ENCODE measurements at regions not wholly inside any gene's neighbourhood (a gene's known extent, or its start where the extent isn't known, plus 50 kb on each side); places are given as distances from the start of the nearest gene placed in this dataset.
"Not testable (repeated sequence)": the region's sequence is repeated elsewhere in the genome, so short reads cannot be mapped to it uniquely, and the experiment has no call there.

DNA sequence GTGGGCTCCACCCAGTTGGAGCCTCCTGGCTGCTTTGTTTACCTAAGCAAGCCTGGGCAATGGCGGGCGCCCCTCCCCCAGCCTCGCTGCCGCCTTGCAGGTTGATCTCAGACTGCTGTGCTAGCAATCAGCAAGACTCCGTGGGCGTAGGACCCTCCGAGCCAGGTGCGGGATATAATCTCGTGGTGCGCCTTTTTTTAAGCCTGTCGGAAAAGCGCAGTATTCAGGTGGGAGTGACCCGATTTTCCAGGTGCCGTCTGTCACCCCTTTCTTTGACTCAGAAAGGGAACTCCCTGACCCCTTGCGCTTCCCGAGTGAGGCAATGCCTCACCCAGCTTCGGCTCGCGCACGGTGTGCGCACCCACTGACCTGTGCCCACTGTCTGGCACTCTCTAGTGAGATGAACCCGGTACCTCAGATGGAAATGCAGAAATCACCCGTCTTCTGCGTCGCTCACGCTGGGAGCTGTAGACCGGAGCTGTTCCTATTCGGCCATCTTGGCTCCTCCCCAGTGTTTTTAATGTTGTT is 144.9 kb upstream of the SMIM30 start:
- POLR2A ChIA-PET; H3K9me3 Mint-ChIP-seq; H3K27me3 Mint-ChIP-seq; H3K4me3 Mint-ChIP-seq; DNase-seq; CTCF ChIA-PET; H3K4me1 Mint-ChIP-seq; H3K36me3 Mint-ChIP-seq (ENCODE audit: low read depth); H3K27ac Mint-ChIP-seq: not testable (repeated sequence)

DNA sequence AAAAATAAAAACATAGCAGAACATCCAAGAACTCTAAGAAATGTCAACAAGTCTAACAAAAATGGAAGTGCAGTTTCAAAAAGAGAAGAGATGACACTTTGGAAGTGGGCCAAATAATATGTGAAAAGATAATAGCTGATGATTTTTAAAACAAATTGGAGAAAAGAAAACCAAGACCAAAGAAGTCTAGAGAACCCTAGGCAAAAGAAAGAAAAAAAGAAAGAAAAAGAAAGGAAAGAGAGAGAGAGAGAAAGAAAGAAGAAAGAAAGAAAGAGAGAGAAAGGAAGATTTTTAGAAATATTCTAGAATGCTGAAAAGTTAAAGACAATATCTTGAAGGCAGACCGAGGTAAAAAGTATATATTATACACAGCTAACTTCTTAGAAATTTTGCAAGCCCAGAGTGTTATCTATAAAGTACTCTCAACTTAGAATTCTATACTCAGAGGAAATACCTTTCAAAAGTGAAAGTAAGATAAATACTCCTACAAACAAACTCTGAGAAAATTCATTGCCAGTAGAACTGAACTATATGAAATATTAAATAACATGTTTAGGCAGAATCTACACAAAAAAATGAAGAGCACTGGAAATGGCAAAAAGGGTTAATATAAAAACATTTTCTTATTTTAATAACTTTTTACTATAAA is 138.7 kb upstream of the SMIM30 start:
- H3K4me1 Mint-ChIP-seq = no peaks in the 10 kb centered on the region
- CTCF ChIA-PET = no interaction called here
- no peak overlapping the region for H3K27ac Mint-ChIP-seq
- no peaks in the 10 kb centered on the region for H3K9me3 Mint-ChIP-seq
- H3K4me3 Mint-ChIP-seq = no peak overlapping the region
- POLR2A ChIA-PET = no interaction called here
- no peaks in the 10 kb centered on the region for H3K36me3 Mint-ChIP-seq (ENCODE audit: low read depth)
- no peaks in the 10 kb centered on the region for H3K27me3 Mint-ChIP-seq
- no peak for DNase-seq

DNA sequence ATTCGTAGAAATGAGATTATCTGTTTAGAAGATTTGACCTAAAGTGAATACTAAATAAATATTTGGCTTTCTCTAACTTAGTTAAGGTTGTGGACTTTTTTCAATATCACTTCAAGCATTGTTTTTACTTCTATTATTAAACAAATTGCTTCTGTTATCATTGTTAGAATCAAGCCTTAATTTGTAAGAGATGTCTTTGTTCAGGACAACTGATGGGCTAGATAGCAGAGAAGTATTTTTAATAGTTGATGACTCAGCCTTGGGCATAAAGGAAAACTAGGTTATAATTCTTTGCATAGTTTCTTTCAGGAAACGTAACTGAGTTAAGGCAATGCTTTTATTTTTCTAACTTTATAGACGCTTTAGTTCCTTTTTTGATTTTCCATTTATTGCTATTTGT is 128.8 kb upstream of the SMIM30 start:
- no peaks in the 10 kb centered on the region for H3K9me3 Mint-ChIP-seq
- no peaks in the 10 kb centered on the region for H3K27me3 Mint-ChIP-seq
- H3K27ac Mint-ChIP-seq = no peak overlapping the region
- POLR2A ChIA-PET = no interaction called here
- H3K36me3 Mint-ChIP-seq (ENCODE audit: low read depth) = no peaks in the 10 kb centered on the region
- DNase-seq = no peak
- no peaks in the 10 kb centered on the region for H3K4me1 Mint-ChIP-seq
- no peak overlapping the region for H3K4me3 Mint-ChIP-seq
- CTCF ChIA-PET = no interaction called here

DNA sequence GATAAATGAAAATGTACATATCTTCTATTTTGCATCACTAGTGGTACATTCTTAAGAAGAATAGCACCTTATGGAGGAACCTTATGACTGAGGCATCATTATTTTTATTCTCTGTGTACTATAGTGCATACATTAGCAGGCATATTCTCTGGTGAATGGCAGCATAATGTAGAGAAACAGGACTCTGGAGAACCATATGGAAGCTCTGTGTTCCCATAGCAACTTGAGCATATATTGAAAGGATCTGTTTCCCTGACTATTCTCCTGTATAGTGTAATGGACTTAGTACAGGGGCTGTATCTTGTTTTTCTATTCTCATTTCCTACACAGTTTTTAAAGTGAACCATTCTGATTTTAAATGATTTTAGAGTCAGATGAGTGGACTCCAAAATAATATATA is 128.4 kb upstream of the SMIM30 start:
- H3K4me1 Mint-ChIP-seq = no peaks in the 10 kb centered on the region
- H3K9me3 Mint-ChIP-seq = no peaks in the 10 kb centered on the region
- CTCF ChIA-PET = no interaction called here
- no peak overlapping the region for H3K27ac Mint-ChIP-seq
- H3K4me3 Mint-ChIP-seq = no peak overlapping the region
- H3K27me3 Mint-ChIP-seq = no peaks in the 10 kb centered on the region
- DNase-seq = no peak
- no peaks in the 10 kb centered on the region for H3K36me3 Mint-ChIP-seq (ENCODE audit: low read depth)
- POLR2A ChIA-PET = no interaction called here

DNA sequence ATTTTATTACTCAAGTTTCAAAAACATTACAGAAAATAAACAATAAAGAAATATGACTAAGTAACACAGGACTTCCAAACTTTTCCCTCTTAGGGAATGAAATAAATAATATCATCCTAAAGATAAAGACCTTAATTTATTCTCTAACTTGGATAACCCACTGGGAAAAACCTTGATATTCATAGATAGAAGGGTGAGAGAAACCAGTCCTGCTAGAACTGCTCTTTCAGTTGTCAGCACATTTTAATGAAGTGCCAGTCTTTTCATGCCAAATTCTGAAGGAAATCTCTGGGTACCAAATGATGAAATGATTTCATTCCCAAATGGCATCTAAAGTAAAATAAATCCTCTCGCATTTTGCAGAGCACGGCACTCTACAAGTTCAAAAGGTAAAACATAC is 114.5 kb upstream of the SMIM30 start:
- Mint-ChIP-seq H3K9me3 (no peaks in the 10 kb centered on the region), H3K4me1 (no peaks in the 10 kb centered on the region), H3K4me3 (no peak overlapping the region), H3K27me3 (no peaks in the 10 kb centered on the region), H3K27ac (no peak overlapping the region), H3K36me3 (ENCODE audit: low read depth) (no peaks in the 10 kb centered on the region)
- DNase-seq = no peak
- ChIA-PET CTCF (no interaction called here), POLR2A (no interaction called here)

DNA sequence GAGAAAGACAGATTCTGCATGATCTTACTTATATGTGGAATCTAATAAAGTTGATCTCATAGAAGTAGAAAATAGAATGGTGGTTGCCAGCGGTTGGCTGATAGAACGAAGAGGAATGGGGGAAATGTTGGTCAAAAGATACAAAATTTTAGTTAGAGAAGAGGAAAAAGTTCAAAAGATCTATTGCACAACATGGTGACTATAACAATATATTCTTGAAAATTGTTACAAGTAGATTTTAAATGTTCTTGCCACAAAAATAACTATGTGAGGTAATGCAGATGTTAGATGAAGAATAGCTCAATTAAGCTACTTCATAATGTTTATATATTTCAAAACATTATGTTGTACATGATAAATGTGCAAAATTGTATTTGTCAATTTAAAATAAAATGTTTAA is 112.3 kb upstream of the SMIM30 start:
- H3K4me1 Mint-ChIP-seq = no peaks in the 10 kb centered on the region
- H3K36me3 Mint-ChIP-seq (ENCODE audit: low read depth) = no peaks in the 10 kb centered on the region
- no peak for DNase-seq
- ChIA-PET POLR2A (no interaction called here), CTCF (no interaction called here)
- no peak overlapping the region for H3K27ac Mint-ChIP-seq
- no peak overlapping the region for H3K4me3 Mint-ChIP-seq
- H3K9me3 Mint-ChIP-seq = peaks cover 2% of the 10 kb centered on the region
- H3K27me3 Mint-ChIP-seq = no peaks in the 10 kb centered on the region

DNA sequence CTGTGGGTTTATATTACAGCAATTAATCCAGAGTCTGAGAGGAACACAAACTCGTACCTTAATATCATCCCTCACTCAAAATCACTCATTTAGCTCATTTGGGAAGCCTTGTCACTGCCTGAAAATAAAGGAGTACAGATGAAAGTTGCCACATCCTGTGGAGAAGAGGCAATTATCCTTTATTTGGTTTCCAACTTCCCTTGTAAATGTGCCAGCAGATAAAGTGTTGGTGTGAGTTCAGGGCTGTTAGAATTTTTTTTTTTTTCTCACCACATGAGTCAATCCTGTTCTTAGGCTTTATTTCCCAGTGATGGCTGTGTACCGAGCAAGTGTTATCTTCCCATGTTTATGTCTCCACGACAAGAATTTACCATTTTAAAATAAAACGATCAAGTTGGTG is 99.0 kb upstream of the SMIM30 start:
- H3K4me1 Mint-ChIP-seq = no peaks in the 10 kb centered on the region
- H3K4me3 Mint-ChIP-seq = no peak overlapping the region
- DNase-seq = no peak
- POLR2A ChIA-PET = no interaction called here
- H3K36me3 Mint-ChIP-seq (ENCODE audit: low read depth) = no peaks in the 10 kb centered on the region
- CTCF ChIA-PET = no interaction called here
- H3K27ac Mint-ChIP-seq = no peak overlapping the region
- no peaks in the 10 kb centered on the region for H3K9me3 Mint-ChIP-seq
- no peaks in the 10 kb centered on the region for H3K27me3 Mint-ChIP-seq

DNA sequence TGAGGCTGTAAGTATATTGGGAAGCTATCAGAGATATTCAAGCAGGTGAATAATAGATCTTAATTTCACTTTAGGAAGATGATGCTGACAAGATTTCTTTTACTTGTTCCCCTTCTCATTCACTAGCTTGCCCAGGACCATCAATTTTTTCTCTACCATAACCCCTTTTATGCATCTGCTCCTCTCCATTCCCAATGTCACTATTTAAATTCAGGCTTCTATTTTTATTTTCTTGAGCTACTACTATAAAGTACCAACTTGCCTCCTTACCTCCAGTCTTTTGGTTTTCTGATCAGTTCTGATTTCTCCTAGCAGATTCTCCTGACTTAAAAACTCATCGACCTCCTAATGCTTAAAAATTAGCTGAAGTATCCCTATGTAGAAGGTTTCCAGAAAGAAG is 97.7 kb upstream of the SMIM30 start:
- Mint-ChIP-seq H3K4me1 (no peaks in the 10 kb centered on the region), H3K9me3 (no peaks in the 10 kb centered on the region), H3K36me3 (ENCODE audit: low read depth) (no peaks in the 10 kb centered on the region), H3K27me3 (no peaks in the 10 kb centered on the region), H3K4me3 (no peak overlapping the region), H3K27ac (no peak overlapping the region)
- no peak for DNase-seq
- ChIA-PET POLR2A (no interaction called here), CTCF (no interaction called here)

DNA sequence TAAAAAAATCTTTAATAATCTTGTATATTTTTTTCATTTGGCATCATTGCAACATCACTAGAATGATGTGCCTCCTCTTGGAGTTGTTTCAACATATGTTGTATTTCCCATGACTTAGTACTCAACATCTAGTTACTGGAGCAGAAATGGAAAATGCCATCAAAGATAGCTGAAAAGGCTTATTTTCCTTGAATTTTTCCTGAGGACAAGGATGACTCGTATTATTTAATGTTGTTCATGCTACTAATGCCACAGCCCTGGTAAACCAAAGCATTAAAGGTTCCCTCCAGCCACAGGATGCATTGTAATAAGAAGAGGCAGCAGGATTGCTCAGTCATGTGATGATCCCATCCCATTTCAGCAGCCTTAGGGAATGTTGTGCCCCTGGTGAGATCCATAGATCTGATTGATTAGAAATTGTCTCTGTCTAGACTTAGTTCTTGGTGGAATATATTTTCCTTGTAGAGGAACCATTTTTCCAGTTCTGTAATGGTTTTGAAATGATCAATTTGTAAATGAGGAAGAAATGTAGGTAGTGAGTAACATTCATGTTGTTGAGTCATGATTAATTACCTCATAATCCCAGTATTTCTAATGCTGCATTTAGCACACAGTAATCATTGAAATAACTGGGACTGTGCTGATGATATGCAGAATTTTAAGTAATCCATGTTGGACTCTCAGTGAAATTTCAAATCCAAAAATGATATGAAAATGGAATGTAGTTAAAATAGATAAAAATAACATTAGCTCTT is 91.3 kb upstream of the SMIM30 start:
- DNase-seq = no peak
- Mint-ChIP-seq H3K27me3 (no peaks in the 10 kb centered on the region), H3K27ac (no peak overlapping the region), H3K9me3 (no peaks in the 10 kb centered on the region), H3K4me3 (no peak overlapping the region), H3K36me3 (ENCODE audit: low read depth) (no peaks in the 10 kb centered on the region), H3K4me1 (no peaks in the 10 kb centered on the region)
- ChIA-PET CTCF (no interaction called here), POLR2A (no interaction called here)

DNA sequence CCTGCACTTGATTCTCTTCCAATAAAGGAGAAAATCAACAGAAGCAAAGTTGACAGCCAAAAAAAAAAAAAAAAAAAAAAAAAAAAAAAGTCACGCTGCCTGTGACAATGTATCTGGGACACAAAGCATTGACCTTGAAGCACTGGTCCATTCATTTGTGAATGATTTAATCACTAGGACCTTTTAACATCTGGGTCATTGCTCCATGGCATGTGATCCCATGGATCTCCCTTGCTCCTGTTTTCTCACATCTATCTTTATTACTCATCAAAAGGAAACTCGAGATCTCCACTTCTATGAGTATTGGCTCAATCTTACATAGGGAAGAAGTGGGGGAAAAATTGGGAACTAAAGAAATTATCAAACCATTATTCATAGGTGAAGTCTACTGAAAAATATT is 89.6 kb upstream of the SMIM30 start:
- ChIA-PET CTCF (no interaction called here), POLR2A (no interaction called here)

DNA sequence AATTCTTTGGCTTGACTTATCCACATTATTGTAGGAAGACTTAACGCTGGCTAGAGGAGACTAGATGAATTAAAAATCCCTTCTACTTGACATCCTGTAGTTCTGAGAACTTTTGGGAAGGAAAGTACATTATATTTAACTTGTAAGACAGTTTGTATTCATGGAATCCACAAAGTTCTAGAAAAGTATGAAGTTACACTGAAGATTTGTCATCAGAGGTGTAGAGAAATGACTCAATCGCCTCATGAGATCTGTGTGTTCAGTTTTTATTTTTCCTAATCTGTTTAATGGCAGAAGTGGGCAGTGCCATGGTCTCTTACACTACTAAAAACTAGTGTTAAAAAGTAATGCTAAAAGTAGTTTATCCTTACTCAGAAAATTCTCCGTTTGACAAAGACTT is 89.1 kb upstream of the SMIM30 start:
- Mint-ChIP-seq H3K36me3 (ENCODE audit: low read depth) (no peaks in the 10 kb centered on the region), H3K4me1 (no peaks in the 10 kb centered on the region), H3K27ac (no peak overlapping the region), H3K27me3 (no peaks in the 10 kb centered on the region), H3K4me3 (no peak overlapping the region), H3K9me3 (no peaks in the 10 kb centered on the region)
- POLR2A ChIA-PET = no interaction called here
- CTCF ChIA-PET = no interaction called here
- no peak for DNase-seq

More for the DNA sequence above, 89.6 kb upstream of the SMIM30 start:
- no peaks in the 10 kb centered on the region for H3K36me3 Mint-ChIP-seq (ENCODE audit: low read depth)
- no peaks in the 10 kb centered on the region for H3K27me3 Mint-ChIP-seq
- no peak overlapping the region for H3K4me3 Mint-ChIP-seq
- DNase-seq = no peak
- no peak overlapping the region for H3K27ac Mint-ChIP-seq
- no peaks in the 10 kb centered on the region for H3K9me3 Mint-ChIP-seq
- H3K4me1 Mint-ChIP-seq = no peaks in the 10 kb centered on the region

DNA sequence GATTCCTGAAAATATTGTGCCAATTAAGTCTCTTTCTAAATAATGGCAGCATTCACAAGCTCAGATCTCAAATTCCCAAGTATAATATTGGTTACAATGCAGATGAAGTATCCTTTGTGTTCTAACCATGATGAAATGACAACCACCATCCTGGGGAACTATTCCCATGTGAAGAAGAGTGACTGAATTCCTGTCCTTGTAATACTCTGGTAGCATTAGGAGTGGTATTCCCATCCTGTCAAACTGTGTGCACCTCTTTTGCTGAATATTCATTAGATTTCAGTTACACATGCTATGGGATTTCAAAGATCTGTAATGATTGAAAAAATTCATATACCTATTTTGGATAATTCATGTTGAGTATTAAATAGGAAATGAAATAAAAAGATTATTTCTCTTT is 86.1 kb upstream of the SMIM30 start:
- H3K27ac Mint-ChIP-seq = no peak overlapping the region
- no peaks in the 10 kb centered on the region for H3K9me3 Mint-ChIP-seq
- no peaks in the 10 kb centered on the region for H3K36me3 Mint-ChIP-seq (ENCODE audit: low read depth)
- peaks cover 2% of the 10 kb centered on the region for H3K27me3 Mint-ChIP-seq
- no peak for DNase-seq
- no peak overlapping the region for H3K4me3 Mint-ChIP-seq
- ChIA-PET POLR2A (no interaction called here), CTCF (no interaction called here)
- H3K4me1 Mint-ChIP-seq = no peaks in the 10 kb centered on the region

DNA sequence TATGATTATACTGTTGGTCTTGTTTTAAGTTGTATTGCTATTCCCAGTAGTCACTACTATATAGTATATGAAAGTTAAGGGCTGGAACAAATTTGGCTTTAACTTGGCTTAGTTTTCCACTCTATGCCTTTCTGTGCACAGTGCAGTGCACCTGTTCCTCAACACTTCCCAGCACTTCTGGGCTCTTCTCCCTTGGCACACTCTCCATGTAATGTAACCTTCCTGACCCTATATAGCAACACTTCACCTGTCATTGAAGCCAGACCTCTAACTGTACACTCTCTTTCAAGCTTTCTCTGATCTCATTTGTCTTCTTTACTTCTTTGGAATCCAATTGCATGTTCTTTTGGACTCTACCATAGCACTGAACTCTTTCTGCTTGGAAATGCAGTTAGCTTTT is 83.9 kb upstream of the SMIM30 start:
- CTCF ChIA-PET = no interaction called here
- H3K36me3 Mint-ChIP-seq (ENCODE audit: low read depth) = no peaks in the 10 kb centered on the region
- H3K4me1 Mint-ChIP-seq = no peaks in the 10 kb centered on the region
- peaks cover 2% of the 10 kb centered on the region for H3K27me3 Mint-ChIP-seq
- DNase-seq = no peak
- POLR2A ChIA-PET = no interaction called here
- no peak overlapping the region for H3K27ac Mint-ChIP-seq
- H3K4me3 Mint-ChIP-seq = no peak overlapping the region
- H3K9me3 Mint-ChIP-seq = no peaks in the 10 kb centered on the region

DNA sequence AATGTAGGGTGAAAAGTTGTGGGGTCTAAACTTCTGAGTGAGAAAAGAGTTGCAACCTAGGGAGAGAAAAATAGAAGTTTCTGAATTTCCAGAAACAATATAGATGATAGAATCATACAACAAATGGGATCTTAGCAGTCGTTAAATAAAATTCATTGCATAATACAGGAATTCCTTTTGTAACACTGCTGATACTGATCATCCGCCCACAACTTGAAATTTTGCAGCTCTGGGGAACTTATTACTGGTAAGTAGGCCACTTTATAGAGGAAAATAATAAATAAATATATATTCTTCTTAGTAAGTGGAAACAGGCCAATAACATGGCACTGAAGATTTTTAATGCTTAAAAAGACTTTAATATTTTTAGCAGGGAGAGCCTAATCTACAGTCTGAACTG is 81.9 kb upstream of the SMIM30 start:
- Mint-ChIP-seq H3K4me1 (no peaks in the 10 kb centered on the region), H3K9me3 (no peaks in the 10 kb centered on the region), H3K27ac (no peak overlapping the region), H3K4me3 (no peak overlapping the region), H3K36me3 (ENCODE audit: low read depth) (no peaks in the 10 kb centered on the region), H3K27me3 (peaks cover 2% of the 10 kb centered on the region)
- CTCF ChIA-PET = no interaction called here
- no peak for DNase-seq
- POLR2A ChIA-PET = no interaction called here
